HCT116 (cell line): ENCODE measurements at regions not wholly inside any gene's neighbourhood (a gene's known extent, or its start where the extent isn't known, plus 50 kb on each side); places are given as distances from the start of the nearest gene placed in this dataset.

Experiments used
- ATAC-seq: fragments of 200-7000 bp; cut with Tn5 transposase; 2 replicates; pipeline ENCODE4 v1.9.1; 2020; ENCODE audit warnings: mild to moderate bottlenecking, moderate library complexity
- BruUV-seq: library from RNA; stranded (reverse); fragments of 400-500 nt; replicated peaks from 2 replicates; lab custom pipeline; 2021; lab: Mats Ljungman, UMichigan
- CTCF ChIA-PET: fragments of 300-600 bp; sonication (Branson Sonifier 250); formaldehyde crosslinking; loops from one replicate; lab custom pipeline; 2021; ENCODE audit warnings: antibody characterized with exemption; lab: Charles Lee
- POLR2A ChIA-PET: fragments of 300-600, 350-600 bp; sonication (Branson Sonifier 250); formaldehyde crosslinking; loops from one replicate; lab custom pipeline; 2021; ENCODE audit warnings: antibody characterized with exemption; lab: Charles Lee
- RAD21 ChIA-PET, 2 experiments: fragments of 300-600 bp; sonication (Branson Sonifier 250); formaldehyde crosslinking; loops; one replicate each; lab custom pipeline; 2023; ENCODE audit warnings: low total read pairs in 2 of 2; ENCODE audit not compliant: uncharacterized antibody in 2 of 2, unreplicated experiment in 2 of 2, low non-redundant PET in 1 of 2; lab: Charles Lee
- DNase-seq: peaks from one replicate; pipeline ENCODE4 v3.0.0-alpha.2; 2010; ENCODE audit warnings: low read depth, low spot score
- H2AFZ ChIP-seq: fragments of 200-600 bp; shearing (Covaris generic), sonication (generic); 2 replicates; pipeline ENCODE4 v1.6.1; 2017; ENCODE audit warnings: low read depth, mixed run types, mixed read lengths, antibody characterized with exemption, low read length; ENCODE audit not compliant: poor library complexity, severe bottlenecking
- H3K27ac ChIP-seq: 2 replicates; pipeline ENCODE4 v1.5.1; 2012; ENCODE audit warnings: low read depth, low read length
- H3K27me3 ChIP-seq: fragments of 200-600 bp; sonication (generic); 2 replicates; pipeline ENCODE4 v1.6.1; 2016; ENCODE audit warnings: mixed run types, low read length, mixed read lengths; ENCODE audit not compliant: insufficient read depth
- H3K36me3 ChIP-seq, 2 experiments: fragments of 200-500 bp in 1 of 2; fragments of 200-600 bp in 1 of 2; sonication (Bioruptor generic) in 1 of 2; sonication (generic) in 1 of 2; 2 replicates each; pipeline versions ENCODE4 v1.5.1 to v1.6.1; 2014 to 2016; ENCODE audit warnings: low read length in 2 of 2, inconsistent platforms in 1 of 2, mixed read lengths in 1 of 2, mixed run types in 1 of 2; ENCODE audit not compliant: insufficient read depth in 2 of 2, control insufficient read depth in 1 of 2
- H3K4me1 ChIP-seq, 2 experiments: fragments of 200-600 bp in 1 of 2; sonication (generic) in 1 of 2; 2 replicates each; pipeline versions ENCODE4 v1.5.1 to v1.6.1; 2012 to 2017; ENCODE audit warnings: low read length in 2 of 2, inconsistent platforms in 1 of 2, mild to moderate bottlenecking in 1 of 2, mixed read lengths in 1 of 2, mixed run types in 1 of 2, moderate library complexity in 1 of 2; ENCODE audit not compliant: insufficient read depth in 2 of 2, control insufficient read depth in 1 of 2
- H3K4me2 ChIP-seq: fragments of 200-600 bp; sonication (generic); 2 replicates; pipeline ENCODE4 v1.6.1; 2017; ENCODE audit warnings: mixed run types, low read length, mixed read lengths
- H3K4me3 ChIP-seq, 2 experiments: fragments of 200-600 bp in 1 of 2; sonication (generic) in 1 of 2; replicated peaks in 1 of 2; 2 replicates each; pipeline ENCODE4 v1.5.1; 2011 to 2016; ENCODE audit warnings: low read length in 2 of 2, control low read depth in 1 of 2, low read depth in 1 of 2, mild to moderate bottlenecking in 1 of 2, mixed read lengths in 1 of 2, mixed run types in 1 of 2
- H3K79me2 ChIP-seq: fragments of 200-600 bp; sonication (generic); 2 replicates; pipeline ENCODE4 v1.6.1; 2017; ENCODE audit warnings: mild to moderate bottlenecking, mixed run types, low read length, moderate library complexity, mixed read lengths; ENCODE audit not compliant: insufficient read depth
- H3K9ac ChIP-seq: fragments of 200-600 bp; sonication (generic); 2 replicates; pipeline ENCODE4 v1.6.1; 2016; ENCODE audit warnings: low read length, mixed read lengths
- H3K9me2 ChIP-seq: fragments of 200-600 bp; sonication (generic), shearing (Covaris generic); 2 replicates; pipeline ENCODE4 v1.6.1; 2017; ENCODE audit warnings: mixed run types, mild to moderate bottlenecking, moderate library complexity; ENCODE audit not compliant: insufficient read depth
- H3K9me3 ChIP-seq, 2 experiments: fragments of 200-500 bp in 1 of 2; fragments of 200-600 bp in 1 of 2; sonication (Bioruptor generic) in 1 of 2; sonication (generic) in 1 of 2; 2 replicates each; pipeline ENCODE4 v1.6.1; 2014 to 2017; ENCODE audit warnings: low read length in 2 of 2, mixed read lengths in 2 of 2, inconsistent platforms in 1 of 2, low read depth in 1 of 2, mild to moderate bottlenecking in 1 of 2, mixed run types in 1 of 2, moderate library complexity in 1 of 2; ENCODE audit not compliant: control insufficient read depth in 1 of 2, insufficient read depth in 1 of 2
- H4K20me1 ChIP-seq: fragments of 200-600 bp; sonication (generic), shearing (Covaris generic); 2 replicates; pipeline ENCODE4 v1.6.1; 2017; ENCODE audit warnings: mixed run types, mild to moderate bottlenecking, moderate library complexity; ENCODE audit not compliant: insufficient read depth
- CBX3 ChIP-seq: IDR thresholded peaks from 2 replicates; pipeline ENCODE4 v1.6.1; 2012; ENCODE audit warnings: low read depth
- EGR1 ChIP-seq: IDR thresholded peaks from 2 replicates; pipeline ENCODE4 v1.6.1; 2012; ENCODE audit warnings: low read depth
- EZH2 ChIP-seq: fragments of 200-600 bp; sonication (generic); IDR thresholded peaks from 2 replicates; pipeline ENCODE4 v1.6.1; 2017; ENCODE audit warnings: antibody characterized with exemption, mixed run types
- EZH2phosphoT487 ChIP-seq: fragments of 200-600 bp; IDR thresholded peaks from 2 replicates; pipeline ENCODE4 v1.6.1; 2018; ENCODE audit warnings: antibody characterized with exemption, borderline replicate concordance
- FOSL1 ChIP-seq: IDR thresholded peaks from 2 replicates; pipeline ENCODE4 v1.6.1; 2012; ENCODE audit warnings: low read depth
- JUND ChIP-seq: IDR thresholded peaks from 2 replicates; pipeline ENCODE4 v1.6.1; 2012
- POLR2A ChIP-seq: IDR thresholded peaks from 2 replicates; pipeline ENCODE4 v1.7.0; 2011; ENCODE audit warnings: borderline replicate concordance; ENCODE audit not compliant: insufficient read depth, insufficient read length; ENCODE audit errors: extremely low read depth
- POLR2AphosphoS5 ChIP-seq: IDR thresholded peaks from 2 replicates; pipeline ENCODE4 v1.6.1; 2011; ENCODE audit warnings: mild to moderate bottlenecking, low read depth, low read length, moderate library complexity
- RAD21 ChIP-seq: IDR thresholded peaks from 2 replicates; pipeline ENCODE4 v1.6.1; 2012; ENCODE audit warnings: low read depth, mild to moderate bottlenecking
- SIN3A ChIP-seq: IDR thresholded peaks from 2 replicates; pipeline ENCODE4 v1.6.1; 2012; ENCODE audit warnings: low read depth
- SP1 ChIP-seq: IDR thresholded peaks from 2 replicates; pipeline ENCODE4 v1.6.1; 2012; ENCODE audit warnings: low read depth
- YY1 ChIP-seq: IDR thresholded peaks from 2 replicates; pipeline ENCODE4 v1.6.1; 2011; ENCODE audit warnings: low read length, low read depth, moderate library complexity, mild to moderate bottlenecking; ENCODE audit not compliant: insufficient replicate concordance; ENCODE audit errors: extremely low read depth
- ZNF274 ChIP-seq: fragments of 200-500 bp; sonication (Bioruptor generic); IDR thresholded peaks from 2 replicates; pipeline ENCODE4 v1.6.1; 2014; ENCODE audit warnings: mild to moderate bottlenecking, low read depth, low read length, inconsistent platforms
- intact Hi-C: fragments of 100-400 bp; cut with micrococcal nuclease; formaldehyde crosslinking; loops from 2 replicates; pipeline ENCODE4 v1.10.0; 2022
- TF ChIP-seq, protein P1 (sequence below): IDR thresholded peaks from 2 replicates; pipeline ENCODE4 v1.6.1; 2011; ENCODE audit warnings: mild to moderate bottlenecking, low read length, moderate library complexity; ENCODE audit not compliant: insufficient replicate concordance; ENCODE audit errors: extremely low read depth
- TF ChIP-seq, protein P2 (sequence below): IDR thresholded peaks from 2 replicates; pipeline ENCODE4 v1.6.1; 2012
- TF ChIP-seq, protein P3 (sequence below): IDR thresholded peaks from 2 replicates; pipeline ENCODE4 v1.6.1; 2012; ENCODE audit warnings: low read depth

DNA sequence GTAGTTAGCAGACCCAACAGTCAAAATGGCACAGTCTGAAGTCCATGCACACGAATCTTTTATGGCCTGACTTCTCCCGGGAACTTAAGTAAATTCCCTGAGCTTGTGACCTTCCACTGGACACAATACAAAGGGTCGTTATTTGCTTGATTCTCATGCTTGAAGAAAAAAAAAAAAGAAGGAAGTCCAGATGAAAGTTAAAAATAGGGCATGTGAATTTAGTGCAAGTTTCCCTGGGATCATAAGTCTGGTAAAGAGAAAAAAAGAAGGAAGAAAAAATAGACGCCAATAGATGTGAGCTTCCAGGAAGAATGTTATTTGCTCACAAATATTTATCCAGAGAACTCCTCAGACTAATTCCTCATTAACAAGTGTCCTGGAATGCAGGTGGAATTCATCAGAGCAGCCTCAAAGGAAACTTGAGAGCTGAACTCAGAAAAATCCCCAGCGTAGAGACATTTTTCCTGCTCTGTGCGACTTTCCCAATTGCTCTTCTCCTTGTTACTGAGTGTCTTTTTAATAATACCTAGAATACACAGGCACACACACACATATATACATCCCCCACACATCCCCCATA lies 616.3 kb downstream of the EBF1 start:
- CTCF ChIA-PET = no interaction called here
- DNase-seq = no peak

DNA sequence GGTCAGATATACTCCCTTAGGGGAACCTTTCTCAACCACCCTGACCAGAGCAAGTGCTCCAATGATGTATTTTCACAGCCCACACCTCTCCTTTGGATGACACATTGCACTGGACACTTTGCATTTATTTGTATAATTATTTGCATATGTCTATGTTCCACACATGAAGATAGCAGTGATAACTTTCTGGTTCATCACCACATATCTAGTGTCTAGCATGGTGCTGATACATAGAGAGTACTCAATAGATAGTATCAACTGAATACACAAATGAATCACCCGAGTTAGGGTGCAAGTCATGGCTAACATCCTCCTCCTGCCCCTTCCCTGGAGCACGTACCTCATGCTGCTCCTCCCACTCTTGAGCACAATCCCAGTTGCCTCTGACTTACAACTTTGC lies 617.6 kb downstream of the EBF1 start:
- Histone ChIP-seq H4K20me1 (no peaks in the 10 kb centered on the region), H3K4me1 (no peaks in the 10 kb centered on the region), H2AFZ (no peak overlapping the region), H3K36me3 (no peaks in the 10 kb centered on the region), H3K9me3 (no peaks in the 10 kb centered on the region), H3K27ac (no peak overlapping the region), H3K27me3 (peaks cover 24% of the 10 kb centered on the region), H3K9me2 (no peaks in the 10 kb centered on the region), H3K4me3 (no peak overlapping the region), H3K4me2 (no peak overlapping the region), H3K79me2 (no peaks in the 10 kb centered on the region), H3K9ac (no peak overlapping the region)
- no peak for DNase-seq
- no TSS peak for BruUV-seq
- CTCF ChIA-PET = no interaction called here
- POLR2A ChIA-PET = no interaction called here
- intact Hi-C loops = no loop called here
- RAD21 ChIA-PET = no interaction called here
- no peak for ATAC-seq
- no peak for TF ChIP-seq EGR1
- no peak for TF ChIP-seq SP1
- TF ChIP-seq FOSL1 = no peak
- no peak for TF ChIP-seq SIN3A
- no peak for TF ChIP-seq POLR2AphosphoS5
- TF ChIP-seq RAD21 = no peak
- TF ChIP-seq YY1 = no peak
- TF ChIP-seq, protein P1, sequence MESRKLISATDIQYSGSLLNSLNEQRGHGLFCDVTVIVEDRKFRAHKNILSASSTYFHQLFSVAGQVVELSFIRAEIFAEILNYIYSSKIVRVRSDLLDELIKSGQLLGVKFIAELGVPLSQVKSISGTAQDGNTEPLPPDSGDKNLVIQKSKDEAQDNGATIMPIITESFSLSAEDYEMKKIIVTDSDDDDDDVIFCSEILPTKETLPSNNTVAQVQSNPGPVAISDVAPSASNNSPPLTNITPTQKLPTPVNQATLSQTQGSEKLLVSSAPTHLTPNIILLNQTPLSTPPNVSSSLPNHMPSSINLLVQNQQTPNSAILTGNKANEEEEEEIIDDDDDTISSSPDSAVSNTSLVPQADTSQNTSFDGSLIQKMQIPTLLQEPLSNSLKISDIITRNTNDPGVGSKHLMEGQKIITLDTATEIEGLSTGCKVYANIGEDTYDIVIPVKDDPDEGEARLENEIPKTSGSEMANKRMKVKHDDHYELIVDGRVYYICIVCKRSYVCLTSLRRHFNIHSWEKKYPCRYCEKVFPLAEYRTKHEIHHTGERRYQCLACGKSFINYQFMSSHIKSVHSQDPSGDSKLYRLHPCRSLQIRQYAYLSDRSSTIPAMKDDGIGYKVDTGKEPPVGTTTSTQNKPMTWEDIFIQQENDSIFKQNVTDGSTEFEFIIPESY = no peak
- TF ChIP-seq, protein P2, sequence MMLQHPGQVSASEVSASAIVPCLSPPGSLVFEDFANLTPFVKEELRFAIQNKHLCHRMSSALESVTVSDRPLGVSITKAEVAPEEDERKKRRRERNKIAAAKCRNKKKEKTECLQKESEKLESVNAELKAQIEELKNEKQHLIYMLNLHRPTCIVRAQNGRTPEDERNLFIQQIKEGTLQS = no peak
- no peak for TF ChIP-seq CBX3
- no peak for TF ChIP-seq EZH2phosphoT487
- TF ChIP-seq JUND = no peak

More for the DNA sequence above, 616.3 kb downstream of the EBF1 start:
- TF ChIP-seq, protein P3, sequence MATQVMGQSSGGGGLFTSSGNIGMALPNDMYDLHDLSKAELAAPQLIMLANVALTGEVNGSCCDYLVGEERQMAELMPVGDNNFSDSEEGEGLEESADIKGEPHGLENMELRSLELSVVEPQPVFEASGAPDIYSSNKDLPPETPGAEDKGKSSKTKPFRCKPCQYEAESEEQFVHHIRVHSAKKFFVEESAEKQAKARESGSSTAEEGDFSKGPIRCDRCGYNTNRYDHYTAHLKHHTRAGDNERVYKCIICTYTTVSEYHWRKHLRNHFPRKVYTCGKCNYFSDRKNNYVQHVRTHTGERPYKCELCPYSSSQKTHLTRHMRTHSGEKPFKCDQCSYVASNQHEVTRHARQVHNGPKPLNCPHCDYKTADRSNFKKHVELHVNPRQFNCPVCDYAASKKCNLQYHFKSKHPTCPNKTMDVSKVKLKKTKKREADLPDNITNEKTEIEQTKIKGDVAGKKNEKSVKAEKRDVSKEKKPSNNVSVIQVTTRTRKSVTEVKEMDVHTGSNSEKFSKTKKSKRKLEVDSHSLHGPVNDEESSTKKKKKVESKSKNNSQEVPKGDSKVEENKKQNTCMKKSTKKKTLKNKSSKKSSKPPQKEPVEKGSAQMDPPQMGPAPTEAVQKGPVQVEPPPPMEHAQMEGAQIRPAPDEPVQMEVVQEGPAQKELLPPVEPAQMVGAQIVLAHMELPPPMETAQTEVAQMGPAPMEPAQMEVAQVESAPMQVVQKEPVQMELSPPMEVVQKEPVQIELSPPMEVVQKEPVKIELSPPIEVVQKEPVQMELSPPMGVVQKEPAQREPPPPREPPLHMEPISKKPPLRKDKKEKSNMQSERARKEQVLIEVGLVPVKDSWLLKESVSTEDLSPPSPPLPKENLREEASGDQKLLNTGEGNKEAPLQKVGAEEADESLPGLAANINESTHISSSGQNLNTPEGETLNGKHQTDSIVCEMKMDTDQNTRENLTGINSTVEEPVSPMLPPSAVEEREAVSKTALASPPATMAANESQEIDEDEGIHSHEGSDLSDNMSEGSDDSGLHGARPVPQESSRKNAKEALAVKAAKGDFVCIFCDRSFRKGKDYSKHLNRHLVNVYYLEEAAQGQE = no peak
- TF ChIP-seq POLR2A = no peak
- no peak for TF ChIP-seq ZNF274
- TF ChIP-seq EZH2 = no peak
- no peak overlapping the region for H2AFZ ChIP-seq
- H3K79me2 ChIP-seq = no peaks in the 10 kb centered on the region
- H3K9me3 ChIP-seq = no peaks in the 10 kb centered on the region
- no peaks in the 10 kb centered on the region for H3K9me2 ChIP-seq
- H3K4me3 ChIP-seq = no peak overlapping the region
- H3K27ac ChIP-seq = no peak overlapping the region
- no peak overlapping the region for H3K4me2 ChIP-seq
- intact Hi-C loops = no loop called here
- POLR2A ChIA-PET = no interaction called here
- H3K9ac ChIP-seq = no peak overlapping the region
- H3K27me3 ChIP-seq = peaks cover 18% of the 10 kb centered on the region
- no TSS peak for BruUV-seq
- RAD21 ChIA-PET = no interaction called here
- H3K4me1 ChIP-seq = no peaks in the 10 kb centered on the region
- H3K36me3 ChIP-seq = no peaks in the 10 kb centered on the region
- no peak for ATAC-seq
- no peaks in the 10 kb centered on the region for H4K20me1 ChIP-seq
